Upper lobe of left lung (tissue), 4 donors: ENCODE measurements at regions not wholly inside any gene's neighbourhood (a gene's known extent, or its start where the extent isn't known, plus 50 kb on each side); places are given as distances from the start of the nearest gene placed in this dataset.

ENCODE experiments used
- CTCF ChIP-seq, 6 experiments: fragments of 450-650 bp in 4 of 6; fragments of 200-600 bp in 2 of 6; sonication (generic) in 2 of 6; IDR thresholded peaks; one replicate each; pipeline ENCODE4 v1.5.1; 2016 to 2019; ENCODE audit warnings: antibody characterized with exemption in 6 of 6
- POLR2A ChIP-seq, 4 donors: fragments of 450-650 bp; IDR thresholded peaks; one replicate each; pipeline ENCODE4 v1.5.1; 2016 to 2017; ENCODE audit warnings: antibody characterized with exemption in 4 of 4, mild to moderate bottlenecking in 2 of 4

- no peak for TF ChIP-seq POLR2A (IDR thresholded peaks at IDR 0.05)
- no peak for TF ChIP-seq CTCF (IDR thresholded peaks at IDR 0.05)
Observed at GRCh38 chr2:34666821-34667220, 1067.7 kb upstream of the FAM98A start.
